ENCODE measurements at regions not wholly inside any gene's neighbourhood (a gene's known extent, or its start where the extent isn't known, plus 50 kb on each side); places are given as distances from the start of the nearest gene placed in this dataset.

DNA sequence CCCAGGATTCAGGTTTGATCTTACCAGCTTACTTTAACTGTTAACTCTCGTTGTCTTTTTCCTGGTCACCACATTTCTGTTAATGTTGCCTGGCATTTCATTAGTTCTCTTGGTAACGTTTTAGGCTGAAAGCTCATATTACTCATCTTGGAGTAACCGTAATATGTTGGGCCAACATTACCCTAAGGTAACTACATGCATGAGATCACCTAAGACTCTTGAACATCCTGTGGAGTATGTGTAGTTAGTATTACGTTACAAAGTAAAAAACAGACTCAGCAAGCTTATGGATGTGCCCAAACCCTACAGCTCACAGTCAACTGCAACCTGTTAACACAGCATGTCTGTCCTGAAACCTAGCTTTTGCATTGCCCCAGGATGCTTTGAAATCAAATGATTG, 203.3 kb upstream of the HS3ST1 start:
- Histone ChIP-seq H3K9ac (ENCODE audit: low read length in 5 of 5) (no peak overlapping the region), H3K4me3 (ENCODE audit: low read depth in 1 of 5, low read length in 5 of 5) (no peak overlapping the region), H3K36me3 (ENCODE audit: control insufficient read depth in 5 of 5, insufficient read depth in 5 of 5, low read length in 5 of 5) (no peaks in the 10 kb centered on the region), H3K27me3 (ENCODE audit: control insufficient read depth in 5 of 5, insufficient read depth in 4 of 5, low read length in 5 of 5) (no peaks in the 10 kb centered on the region), H3K9me3 (ENCODE audit: control insufficient read depth in 5 of 5, low read length in 5 of 5) (no peaks in the 10 kb centered on the region), H3K27ac (ENCODE audit: low read depth, low read length) (no peak overlapping the region), H3K4me1 (ENCODE audit: control insufficient read depth in 5 of 5, insufficient read depth in 5 of 5, low read length in 5 of 5) (peaks cover 0 to 4% (median 0%) of the 10 kb centered on the region in 5 donors)

DNA sequence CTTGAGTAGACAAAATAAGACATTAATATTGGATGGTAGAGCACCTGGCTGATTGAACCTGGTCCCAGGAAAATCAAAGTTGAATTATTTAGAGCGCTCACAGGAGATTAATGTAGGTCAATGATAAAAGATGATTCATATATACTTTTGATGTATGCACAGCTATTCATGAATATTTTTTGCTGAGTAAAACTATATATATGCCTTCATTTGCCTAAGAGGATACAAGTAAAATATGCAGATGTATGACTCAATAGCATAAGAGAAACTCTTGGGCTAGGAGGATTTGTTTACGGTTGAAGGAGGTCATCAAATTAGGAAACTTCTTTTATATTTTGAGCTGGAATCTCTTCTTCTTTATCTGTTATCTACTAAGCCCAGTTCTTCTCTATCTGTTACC, 202.7 kb upstream of the HS3ST1 start:
- H3K27me3 ChIP-seq (ENCODE audit: control insufficient read depth in 5 of 5, insufficient read depth in 4 of 5, low read length in 5 of 5): no peaks in the 10 kb centered on the region
- H3K36me3 ChIP-seq (ENCODE audit: control insufficient read depth in 5 of 5, insufficient read depth in 5 of 5, low read length in 5 of 5): no peaks in the 10 kb centered on the region
- peaks cover 0 to 4% (median 0%) of the 10 kb centered on the region in 5 donors for H3K4me1 ChIP-seq (ENCODE audit: control insufficient read depth in 5 of 5, insufficient read depth in 5 of 5, low read length in 5 of 5)
- no peak overlapping the region for H3K9ac ChIP-seq (ENCODE audit: low read length in 5 of 5)
- no peaks in the 10 kb centered on the region for H3K9me3 ChIP-seq (ENCODE audit: control insufficient read depth in 5 of 5, low read length in 5 of 5)
- no peak overlapping the region for H3K4me3 ChIP-seq (ENCODE audit: low read depth in 1 of 5, low read length in 5 of 5)
- H3K27ac ChIP-seq (ENCODE audit: low read depth, low read length): no peak overlapping the region

DNA sequence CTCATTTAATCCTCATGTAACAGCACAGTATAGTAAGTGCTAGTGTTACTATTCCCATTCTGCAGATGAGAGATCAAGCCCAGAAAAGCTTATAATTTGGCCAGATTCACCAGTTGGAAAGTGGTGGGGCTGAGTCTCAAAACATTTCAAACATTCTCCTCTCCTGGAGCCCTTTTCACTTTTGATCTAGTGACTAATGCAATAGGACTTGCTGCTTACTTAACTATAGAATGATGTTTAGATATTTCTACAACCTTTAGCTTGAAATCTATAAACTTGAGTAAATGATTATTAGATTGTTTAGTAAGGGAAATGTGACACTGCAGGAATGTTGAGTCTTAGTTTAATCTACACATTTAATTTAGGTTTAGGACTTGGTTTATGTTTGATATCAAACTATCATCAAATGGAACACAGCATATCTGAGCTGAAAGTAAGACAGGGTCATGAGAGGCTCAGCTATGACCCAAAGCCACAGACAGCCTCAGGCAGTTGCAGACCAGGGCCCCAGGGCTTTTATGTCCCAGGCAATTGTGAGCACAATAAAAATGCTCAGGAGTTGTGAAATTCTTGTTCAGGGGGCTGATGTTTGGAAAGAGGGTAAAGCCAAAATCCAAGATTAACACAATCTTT, 199.5 kb upstream of the HS3ST1 start:
- no peaks in the 10 kb centered on the region for H3K9me3 ChIP-seq (ENCODE audit: control insufficient read depth in 5 of 5, low read length in 5 of 5)
- H3K27me3 ChIP-seq (ENCODE audit: control insufficient read depth in 5 of 5, insufficient read depth in 4 of 5, low read length in 5 of 5): no peaks in the 10 kb centered on the region
- H3K9ac ChIP-seq (ENCODE audit: low read length in 5 of 5): no peak overlapping the region
- H3K4me3 ChIP-seq (ENCODE audit: low read depth in 1 of 5, low read length in 5 of 5): no peak overlapping the region
- no peak overlapping the region for H3K27ac ChIP-seq (ENCODE audit: low read depth, low read length)
- no peaks in the 10 kb centered on the region for H3K36me3 ChIP-seq (ENCODE audit: control insufficient read depth in 5 of 5, insufficient read depth in 5 of 5, low read length in 5 of 5)
- H3K4me1 ChIP-seq (ENCODE audit: control insufficient read depth in 5 of 5, insufficient read depth in 5 of 5, low read length in 5 of 5): peaks cover 0 to 18% (median 0%) of the 10 kb centered on the region in 5 donors

DNA sequence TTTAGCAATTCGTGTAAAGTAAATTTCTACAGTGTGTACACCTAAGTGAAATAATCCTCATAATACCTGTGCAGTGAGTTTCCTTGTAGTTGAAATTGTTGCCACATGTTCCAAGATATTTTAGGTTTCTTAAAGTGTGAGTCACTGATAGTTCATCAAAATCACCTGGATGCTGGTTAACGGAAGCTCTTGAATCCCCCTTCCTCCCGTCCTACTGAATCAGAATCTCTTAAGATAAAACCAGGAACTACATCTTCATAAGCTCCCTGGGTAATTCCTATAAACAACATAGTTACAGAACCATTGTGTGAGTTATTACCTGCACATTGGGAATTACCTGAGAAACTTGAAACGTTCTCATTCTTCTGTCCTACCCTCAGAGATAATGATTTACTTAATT, 197.4 kb upstream of the HS3ST1 start:
- Histone ChIP-seq H3K4me1 (ENCODE audit: control insufficient read depth in 5 of 5, insufficient read depth in 5 of 5, low read length in 5 of 5) (peaks cover 0 to 14% (median 0%) of the 10 kb centered on the region in 5 donors), H3K27me3 (ENCODE audit: control insufficient read depth in 5 of 5, insufficient read depth in 4 of 5, low read length in 5 of 5) (no peaks in the 10 kb centered on the region), H3K36me3 (ENCODE audit: control insufficient read depth in 5 of 5, insufficient read depth in 5 of 5, low read length in 5 of 5) (no peaks in the 10 kb centered on the region), H3K9me3 (ENCODE audit: control insufficient read depth in 5 of 5, low read length in 5 of 5) (no peaks in the 10 kb centered on the region), H3K9ac (ENCODE audit: low read length in 5 of 5) (no peak overlapping the region), H3K4me3 (ENCODE audit: low read depth in 1 of 5, low read length in 5 of 5) (no peak overlapping the region), H3K27ac (ENCODE audit: low read depth, low read length) (no peak overlapping the region)

DNA sequence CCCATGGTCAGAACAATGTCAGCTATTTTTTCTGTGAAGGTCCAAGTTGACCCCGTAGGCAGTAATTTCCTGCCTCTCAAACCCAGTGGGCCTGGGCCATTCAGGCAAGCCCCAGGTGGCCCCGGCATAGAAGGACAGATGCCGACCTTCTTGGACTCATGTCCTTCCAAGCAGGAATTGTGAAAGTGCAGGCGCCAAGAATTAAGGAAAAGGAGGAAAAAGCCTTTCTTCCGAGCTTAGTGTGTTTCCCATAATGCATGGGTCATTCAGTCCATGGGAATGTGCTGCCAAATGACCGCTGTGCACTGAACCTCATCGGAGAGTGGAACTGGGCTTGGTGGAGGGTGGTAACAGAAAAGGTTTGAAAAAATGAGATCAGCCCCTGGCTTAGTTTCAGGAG, 196.5 kb upstream of the HS3ST1 start:
- Histone ChIP-seq H3K27me3 (ENCODE audit: control insufficient read depth in 5 of 5, insufficient read depth in 4 of 5, low read length in 5 of 5) (no peaks in the 10 kb centered on the region), H3K9me3 (ENCODE audit: control insufficient read depth in 5 of 5, low read length in 5 of 5) (no peaks in the 10 kb centered on the region), H3K27ac (ENCODE audit: low read depth, low read length) (no peak overlapping the region), H3K4me3 (ENCODE audit: low read depth in 1 of 5, low read length in 5 of 5) (no peak overlapping the region), H3K9ac (ENCODE audit: low read length in 5 of 5) (no peak overlapping the region), H3K36me3 (ENCODE audit: control insufficient read depth in 5 of 5, insufficient read depth in 5 of 5, low read length in 5 of 5) (no peaks in the 10 kb centered on the region), H3K4me1 (ENCODE audit: control insufficient read depth in 5 of 5, insufficient read depth in 5 of 5, low read length in 5 of 5) (peaks cover 0 to 14% (median 0%) of the 10 kb centered on the region in 5 donors)

DNA sequence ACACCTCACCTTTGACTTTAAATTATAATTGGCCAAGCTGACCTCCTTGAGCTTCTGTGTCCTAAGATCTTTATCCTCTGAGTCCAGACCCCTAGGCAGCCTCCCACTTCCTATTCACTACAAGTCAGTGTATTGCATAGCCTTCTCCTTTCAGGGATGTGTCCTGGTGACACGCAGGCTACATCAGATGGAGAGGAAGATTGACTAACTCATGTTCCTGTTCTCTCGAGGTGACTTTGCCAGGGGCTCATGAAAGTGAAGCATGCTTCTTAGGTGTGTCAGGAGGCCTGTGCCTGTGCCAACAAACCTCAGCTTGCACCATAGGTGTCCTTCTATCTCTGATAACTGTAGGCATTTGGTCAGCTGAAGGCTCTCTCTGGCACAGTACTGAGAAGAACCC, 195.7 kb upstream of the HS3ST1 start:
- no peak overlapping the region for H3K27ac ChIP-seq (ENCODE audit: low read depth, low read length)
- peaks cover 0 to 14% (median 0%) of the 10 kb centered on the region in 5 donors for H3K4me1 ChIP-seq (ENCODE audit: control insufficient read depth in 5 of 5, insufficient read depth in 5 of 5, low read length in 5 of 5)
- no peaks in the 10 kb centered on the region for H3K27me3 ChIP-seq (ENCODE audit: control insufficient read depth in 5 of 5, insufficient read depth in 4 of 5, low read length in 5 of 5)
- H3K4me3 ChIP-seq (ENCODE audit: low read depth in 1 of 5, low read length in 5 of 5): no peak overlapping the region
- H3K9ac ChIP-seq (ENCODE audit: low read length in 5 of 5): no peak overlapping the region
- no peaks in the 10 kb centered on the region for H3K9me3 ChIP-seq (ENCODE audit: control insufficient read depth in 5 of 5, low read length in 5 of 5)
- no peaks in the 10 kb centered on the region for H3K36me3 ChIP-seq (ENCODE audit: control insufficient read depth in 5 of 5, insufficient read depth in 5 of 5, low read length in 5 of 5)

DNA sequence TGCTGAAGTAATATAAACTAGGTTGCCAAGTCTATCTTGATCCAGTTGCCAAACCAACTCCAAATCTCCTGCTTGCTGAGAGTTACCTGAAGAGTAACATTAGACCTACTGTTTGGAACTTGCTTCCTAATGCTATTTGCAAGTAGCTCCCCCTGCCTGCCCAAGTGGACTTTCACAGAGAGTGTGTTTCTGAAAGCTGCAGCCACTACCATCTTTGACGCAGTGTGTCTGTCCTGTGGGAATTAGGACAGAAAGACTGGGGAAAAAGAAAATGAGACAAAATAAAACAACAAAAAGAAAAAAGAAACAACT, 195.0 kb upstream of the HS3ST1 start:
- Histone ChIP-seq H3K9ac (ENCODE audit: low read length in 5 of 5) (no peak overlapping the region), H3K9me3 (ENCODE audit: control insufficient read depth in 5 of 5, low read length in 5 of 5) (no peaks in the 10 kb centered on the region), H3K4me1 (ENCODE audit: control insufficient read depth in 5 of 5, insufficient read depth in 5 of 5, low read length in 5 of 5) (peaks cover 0 to 14% (median 0%) of the 10 kb centered on the region in 5 donors), H3K27me3 (ENCODE audit: control insufficient read depth in 5 of 5, insufficient read depth in 4 of 5, low read length in 5 of 5) (no peaks in the 10 kb centered on the region), H3K4me3 (ENCODE audit: low read depth in 1 of 5, low read length in 5 of 5) (no peak overlapping the region), H3K27ac (ENCODE audit: low read depth, low read length) (no peak overlapping the region), H3K36me3 (ENCODE audit: control insufficient read depth in 5 of 5, insufficient read depth in 5 of 5, low read length in 5 of 5) (no peaks in the 10 kb centered on the region)

DNA sequence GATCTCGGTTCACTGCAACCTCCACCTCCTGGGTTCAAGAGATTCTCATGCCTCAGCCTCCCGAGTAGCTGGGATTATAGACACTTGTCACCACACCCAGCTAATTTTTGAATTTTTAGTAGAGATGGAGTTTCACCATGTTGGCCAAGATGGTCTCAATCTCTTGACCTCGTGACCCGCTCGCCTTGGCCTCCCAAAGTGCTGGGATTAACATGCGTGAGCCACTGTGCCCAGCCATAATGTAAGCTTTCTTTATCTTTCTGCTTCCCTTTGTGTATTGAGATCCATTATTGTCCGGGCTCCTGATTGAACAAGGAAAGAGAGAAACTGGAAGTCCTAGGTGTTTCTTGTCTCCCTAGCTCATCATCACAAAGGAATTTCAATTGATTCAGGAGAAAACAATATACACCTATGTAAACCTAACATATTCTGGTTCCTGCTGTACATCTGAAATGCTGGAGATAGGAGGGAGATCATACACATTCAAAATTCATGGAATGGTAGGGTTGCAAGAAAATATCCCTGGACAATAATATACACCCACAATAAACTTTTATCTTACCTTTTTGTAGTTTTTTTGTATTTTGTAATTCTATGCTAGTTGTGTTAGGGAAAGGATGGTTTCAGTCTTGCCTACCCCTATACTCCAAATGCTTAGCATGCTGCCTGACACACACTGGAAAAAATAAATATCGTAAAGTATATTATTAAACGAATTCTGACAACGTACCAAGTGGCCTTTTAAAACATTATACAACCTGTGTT, 194.4 kb upstream of the HS3ST1 start:
- peaks cover 0 to 14% (median 0%) of the 10 kb centered on the region in 5 donors for H3K4me1 ChIP-seq (ENCODE audit: control insufficient read depth in 5 of 5, insufficient read depth in 5 of 5, low read length in 5 of 5)
- H3K36me3 ChIP-seq (ENCODE audit: control insufficient read depth in 5 of 5, insufficient read depth in 5 of 5, low read length in 5 of 5): no peaks in the 10 kb centered on the region
- no peak overlapping the region for H3K4me3 ChIP-seq (ENCODE audit: low read depth in 1 of 5, low read length in 5 of 5)
- H3K27me3 ChIP-seq (ENCODE audit: control insufficient read depth in 5 of 5, insufficient read depth in 4 of 5, low read length in 5 of 5): no peaks in the 10 kb centered on the region
- H3K9me3 ChIP-seq (ENCODE audit: control insufficient read depth in 5 of 5, low read length in 5 of 5): no peaks in the 10 kb centered on the region
- H3K27ac ChIP-seq (ENCODE audit: low read depth, low read length): no peak overlapping the region
- H3K9ac ChIP-seq (ENCODE audit: low read length in 5 of 5): no peak overlapping the region

DNA sequence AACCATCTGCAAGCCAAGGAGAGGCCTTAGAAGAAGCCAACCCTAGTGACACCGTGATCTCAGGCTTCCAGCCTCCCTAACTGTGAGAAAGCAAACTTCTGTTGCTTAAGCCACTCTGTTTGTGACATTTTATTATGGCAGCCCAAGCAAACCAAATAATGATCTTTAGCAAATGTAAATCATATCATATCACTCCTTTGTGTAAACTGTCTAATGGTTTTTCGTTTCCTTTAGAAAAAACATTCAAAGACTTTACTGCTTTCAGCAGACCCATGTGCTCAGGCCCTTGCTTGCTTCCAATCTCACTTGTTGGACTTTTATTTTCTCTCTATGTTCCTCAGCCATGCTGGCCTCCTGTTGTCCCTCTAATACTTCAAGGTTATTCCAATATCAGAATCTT, 192.2 kb upstream of the HS3ST1 start:
- H3K4me1 ChIP-seq (ENCODE audit: control insufficient read depth in 5 of 5, insufficient read depth in 5 of 5, low read length in 5 of 5): peaks cover 0 to 14% (median 0%) of the 10 kb centered on the region in 5 donors
- no peaks in the 10 kb centered on the region for H3K9me3 ChIP-seq (ENCODE audit: control insufficient read depth in 5 of 5, low read length in 5 of 5)
- no peak overlapping the region for H3K9ac ChIP-seq (ENCODE audit: low read length in 5 of 5)
- no peak overlapping the region for H3K4me3 ChIP-seq (ENCODE audit: low read depth in 1 of 5, low read length in 5 of 5)
- no peaks in the 10 kb centered on the region for H3K27me3 ChIP-seq (ENCODE audit: control insufficient read depth in 5 of 5, insufficient read depth in 4 of 5, low read length in 5 of 5)
- no peaks in the 10 kb centered on the region for H3K36me3 ChIP-seq (ENCODE audit: control insufficient read depth in 5 of 5, insufficient read depth in 5 of 5, low read length in 5 of 5)
- H3K27ac ChIP-seq (ENCODE audit: low read depth, low read length): no peak overlapping the region

DNA sequence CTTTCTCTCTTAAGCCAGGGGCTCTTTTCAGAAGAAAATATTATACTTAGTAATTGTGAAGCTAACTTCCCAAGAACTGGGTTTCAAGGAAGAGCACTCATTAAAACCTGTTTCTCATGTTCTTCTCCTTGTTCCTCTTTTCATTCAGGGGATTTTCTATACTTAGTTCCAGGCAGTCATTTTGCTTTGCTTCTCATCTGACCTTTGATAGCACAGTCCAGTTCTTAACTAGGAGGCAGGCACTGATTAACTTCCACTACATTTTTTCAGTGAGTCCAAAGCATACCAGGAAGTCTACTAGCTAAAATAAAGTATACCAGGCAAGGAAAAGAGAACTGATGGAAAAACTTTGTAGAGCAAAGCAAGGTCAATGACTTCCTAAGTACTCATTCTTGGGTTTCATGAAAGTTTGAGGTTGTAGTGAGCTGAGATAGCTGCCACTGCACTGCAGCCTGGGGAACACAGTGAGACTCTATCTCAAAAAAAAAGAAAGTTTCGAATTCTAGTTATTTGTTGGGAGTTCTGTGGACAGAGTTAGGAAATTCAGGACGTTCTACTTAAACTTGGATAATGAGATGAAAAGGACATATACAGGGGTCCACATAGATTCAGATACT, 190.1 kb upstream of the HS3ST1 start:
- H3K9me3 ChIP-seq (ENCODE audit: control insufficient read depth in 5 of 5, low read length in 5 of 5): no peaks in the 10 kb centered on the region
- H3K9ac ChIP-seq (ENCODE audit: low read length in 5 of 5): no peak overlapping the region
- H3K36me3 ChIP-seq (ENCODE audit: control insufficient read depth in 5 of 5, insufficient read depth in 5 of 5, low read length in 5 of 5): no peaks in the 10 kb centered on the region
- peaks cover 0 to 5% (median 0%) of the 10 kb centered on the region in 5 donors for H3K4me1 ChIP-seq (ENCODE audit: control insufficient read depth in 5 of 5, insufficient read depth in 5 of 5, low read length in 5 of 5)
- H3K4me3 ChIP-seq (ENCODE audit: low read depth in 1 of 5, low read length in 5 of 5): no peak overlapping the region
- no peak overlapping the region for H3K27ac ChIP-seq (ENCODE audit: low read depth, low read length)
- H3K27me3 ChIP-seq (ENCODE audit: control insufficient read depth in 5 of 5, insufficient read depth in 4 of 5, low read length in 5 of 5): no peaks in the 10 kb centered on the region

All from subcutaneous abdominal adipose tissue (tissue), 5 donors.